HG02678 (cell line): ENCODE measurements at regions not wholly inside any gene's neighbourhood (a gene's known extent, or its start where the extent isn't known, plus 50 kb on each side); places are given as distances from the start of the nearest gene placed in this dataset.

Experiments
- ATAC-seq: cut with Tn5 transposase; IDR thresholded peaks from one replicate; pipeline ENCODE4 v1.9.1; 2021; ENCODE audit warnings: mild to moderate bottlenecking, moderate library complexity; ENCODE audit not compliant: unreplicated experiment

DNA sequence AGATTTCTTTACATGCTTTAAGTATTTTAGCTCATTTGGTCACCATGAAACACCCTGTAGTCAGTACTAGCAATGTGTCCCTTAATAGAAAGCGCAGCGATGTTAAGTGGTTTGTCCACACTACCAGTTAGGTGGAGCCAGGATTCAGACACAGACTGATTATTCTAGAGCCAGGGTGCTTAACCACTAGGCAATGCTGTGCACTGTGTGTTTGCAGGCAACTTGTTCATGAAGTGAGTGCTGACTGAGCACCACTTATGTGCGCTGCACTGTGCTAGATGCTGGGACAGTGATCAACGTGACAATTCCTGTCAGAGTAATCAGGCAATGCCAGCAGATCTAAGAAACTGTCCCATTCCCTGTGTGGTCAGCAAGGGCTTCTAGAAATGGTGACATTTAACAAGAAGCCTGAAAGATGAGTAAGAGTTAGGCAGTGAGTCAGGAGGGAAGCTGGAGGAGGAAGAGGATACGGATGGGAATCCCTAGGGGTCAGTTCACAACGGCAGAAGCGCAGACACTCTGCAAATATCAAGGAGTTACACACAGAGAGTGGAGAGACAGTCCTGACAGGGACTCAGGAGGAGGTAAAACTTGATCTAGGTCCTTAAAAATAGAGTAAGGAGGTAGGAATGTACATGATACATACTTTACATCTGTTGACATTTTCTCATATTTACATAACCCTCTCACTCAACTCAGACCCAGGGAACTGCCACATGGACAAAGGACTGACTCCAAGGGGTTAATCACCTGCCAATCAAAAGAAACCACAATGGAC is 69.7 kb upstream of the EGR2 start:
- ATAC-seq = no peak

- no peak for ATAC-seq
These were observed 64.0 kb upstream of the EGR2 start for GRCh38 chr10:62880162-62880561.

DNA sequence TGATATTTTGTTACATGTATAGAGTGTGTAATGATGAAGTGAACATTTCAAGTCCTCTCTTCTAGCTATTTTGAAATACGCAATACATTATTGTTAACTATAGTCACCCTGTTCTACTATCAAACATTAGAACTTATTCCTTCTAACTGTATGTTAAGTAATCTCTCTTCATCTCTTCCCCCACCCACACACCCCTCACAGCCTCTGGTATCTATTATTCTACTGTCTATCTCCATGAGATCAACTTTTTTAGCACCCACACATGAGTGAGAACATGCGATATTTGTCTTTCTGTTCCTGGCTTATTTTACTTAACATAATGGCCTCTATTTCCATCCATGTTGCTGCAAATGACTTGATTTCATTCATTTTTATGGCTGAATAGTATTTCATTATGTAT is 57.7 kb upstream of the EGR2 start:
- no peak for ATAC-seq

- ATAC-seq = peak; percentile 93
These were observed 54.7 kb upstream of the EGR2 start for GRCh38 chr10:62870866-62871265.

DNA sequence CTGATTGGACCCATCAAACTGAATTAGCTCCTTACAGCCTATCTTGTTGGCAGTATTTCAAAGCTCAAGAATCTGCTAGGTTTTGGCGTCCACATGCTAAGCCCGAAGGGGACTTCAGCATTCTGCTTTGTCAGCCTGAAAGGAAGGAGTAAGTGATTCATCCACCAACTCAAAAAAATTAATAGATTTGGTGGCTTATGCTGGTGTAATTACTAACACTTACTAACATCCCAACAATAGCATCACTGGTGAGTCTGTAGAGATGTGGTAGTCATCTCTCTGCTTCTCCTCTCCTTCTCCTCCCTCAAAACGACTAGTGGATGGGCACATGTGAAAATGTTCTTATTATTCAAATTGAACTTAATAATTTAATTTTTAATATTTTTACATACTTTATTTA is 53.8 kb upstream of the EGR2 start:
- ATAC-seq = no peak

DNA sequence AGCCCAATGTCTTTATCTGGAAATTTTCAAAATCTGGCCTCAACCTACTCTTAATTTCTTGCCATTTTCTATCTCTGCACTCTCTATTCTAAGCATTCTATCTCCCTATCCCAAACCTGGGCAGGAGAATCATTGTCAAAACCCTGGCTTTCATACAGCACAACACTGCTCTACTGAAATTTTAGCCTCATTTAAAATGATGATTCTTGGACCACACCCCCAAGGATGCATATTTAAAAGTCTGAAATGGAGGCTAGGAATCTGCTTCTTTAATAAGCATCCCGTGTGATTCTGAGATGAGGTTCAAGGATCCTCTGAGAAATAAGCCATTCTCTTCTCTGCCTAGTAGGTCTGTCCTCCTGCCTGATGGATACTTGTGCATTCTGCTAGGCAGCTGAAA is 50.8 kb upstream of the EGR2 start:
- no peak for ATAC-seq

GRCh38 chr10:62866451-62866850 is 50.3 kb upstream of the EGR2 start:
- no peak for ATAC-seq
